SK-N-SH treated with all-trans-retinoic acid at 6 μM for 48 hours (cell line): ENCODE measurements at regions not wholly inside any gene's neighbourhood (a gene's known extent, or its start where the extent isn't known, plus 50 kb on each side); places are given as distances from the start of the nearest gene placed in this dataset.

Experiments
- ATAC-seq: fragments of 200-7000 bp; cut with Tn5 transposase; 3 replicates; pipeline ENCODE4 v1.9.1; 2020; ENCODE audit warnings: mild to moderate bottlenecking, moderate library complexity
- ARNTL ChIP-seq: fragments of 450-650 bp; formaldehyde crosslinking; IDR thresholded peaks from 2 replicates; pipeline ENCODE4 v1.5.0; 2020; ENCODE audit warnings: low read depth, mild to moderate bottlenecking, moderate library complexity, borderline replicate concordance
- BACH2 ChIP-seq: fragments of 250-450 bp; sonication (Bioruptor Pico); IDR thresholded peaks from 2 replicates; pipeline ENCODE4 v1.9.0; 2021; ENCODE audit warnings: mild to moderate bottlenecking, borderline replicate concordance
- GLIS3 ChIP-seq: fragments of 250-450 bp; sonication (Bioruptor Pico); IDR thresholded peaks from 2 replicates; pipeline ENCODE4 v1.5.0; 2020; ENCODE audit warnings: mild to moderate bottlenecking, moderate library complexity
- ISL1 ChIP-seq: fragments of 250-450 bp; sonication (Bioruptor Pico); IDR thresholded peaks from 2 replicates; pipeline ENCODE4 v2.1.2; 2022; ENCODE audit warnings: mild to moderate bottlenecking, moderate library complexity
- OSR1 ChIP-seq: fragments of 250-450 bp; sonication (Bioruptor Pico); IDR thresholded peaks from 2 replicates; pipeline ENCODE4 v1.8.0; 2022; ENCODE audit warnings: moderate library complexity, mild to moderate bottlenecking, inconsistent platforms
- PATZ1 ChIP-seq: fragments of 250-450 bp; sonication (Bioruptor Pico); IDR thresholded peaks from 2 replicates; pipeline ENCODE4 v1.8.0; 2020; ENCODE audit warnings: mild to moderate bottlenecking, moderate library complexity, borderline replicate concordance
- PPARA ChIP-seq: fragments of 250-450 bp; sonication (Bioruptor Pico); IDR thresholded peaks from 2 replicates; pipeline ENCODE4 v1.5.0; 2020; ENCODE audit warnings: mild to moderate bottlenecking, borderline replicate concordance
- RARB ChIP-seq: fragments of 250-450 bp; sonication (Bioruptor Pico); IDR thresholded peaks from 2 replicates; pipeline ENCODE4 v1.8.0; 2021; ENCODE audit warnings: mild to moderate bottlenecking, moderate library complexity
- SNAI2 ChIP-seq: fragments of 250-450 bp; sonication (Bioruptor Pico); IDR thresholded peaks from 2 replicates; pipeline ENCODE4 v1.5.0; 2020; ENCODE audit warnings: mild to moderate bottlenecking, moderate library complexity
- TCF4 ChIP-seq: fragments of 250-450 bp; sonication (Bioruptor Pico); IDR thresholded peaks from 2 replicates; pipeline ENCODE4 v1.8.0; 2021; ENCODE audit warnings: mild to moderate bottlenecking, moderate library complexity, borderline replicate concordance
- TOX ChIP-seq: fragments of 250-450 bp; sonication (Bioruptor Pico); IDR thresholded peaks from 2 replicates; pipeline ENCODE4 v1.8.0; 2021; ENCODE audit warnings: mild to moderate bottlenecking, moderate library complexity, borderline replicate concordance
- ZC3H10 ChIP-seq: fragments of 250-450 bp; sonication (Bioruptor Pico); IDR thresholded peaks from 2 replicates; pipeline ENCODE4 v1.5.1; 2021; ENCODE audit warnings: mild to moderate bottlenecking, moderate library complexity
- ZFP3 ChIP-seq: fragments of 250-450 bp; sonication (Bioruptor Pico); IDR thresholded peaks from 2 replicates; pipeline ENCODE4 v1.5.0; 2020; ENCODE audit warnings: mild to moderate bottlenecking, moderate library complexity
- ZFP30 ChIP-seq: fragments of 450-650 bp; formaldehyde crosslinking; IDR thresholded peaks from 2 replicates; pipeline ENCODE4 v1.5.0; 2022; ENCODE audit warnings: mild to moderate bottlenecking, moderate library complexity
- ZNF565 ChIP-seq: fragments of 450-650 bp; formaldehyde crosslinking; conservative IDR thresholded peaks from 2 replicates; pipeline ENCODE4 v1.5.0; 2020; ENCODE audit warnings: low read depth, mild to moderate bottlenecking, moderate library complexity
- ZNF70 ChIP-seq: fragments of 450-650 bp; formaldehyde crosslinking; IDR thresholded peaks from 2 replicates; pipeline ENCODE4 v1.5.0; 2020; ENCODE audit warnings: mild to moderate bottlenecking, moderate library complexity
- ZNF8 ChIP-seq: fragments of 450-650 bp; formaldehyde crosslinking; IDR thresholded peaks from 2 replicates; pipeline ENCODE4 v1.5.0; 2020; ENCODE audit warnings: mild to moderate bottlenecking, moderate library complexity
- TF ChIP-seq, protein P1 (sequence below): fragments of 250-450 bp; sonication (Bioruptor Pico); IDR thresholded peaks from 2 replicates; pipeline ENCODE4 v1.8.0; 2021; ENCODE audit warnings: low read depth, mild to moderate bottlenecking, moderate library complexity, borderline replicate concordance
- TF ChIP-seq, protein P2 (sequence below): fragments of 250-450 bp; sonication (Bioruptor Pico); IDR thresholded peaks from 2 replicates; pipeline ENCODE4 v1.5.0; 2020; ENCODE audit warnings: mild to moderate bottlenecking, moderate library complexity
- TF ChIP-seq, protein P3 (sequence below): fragments of 250-450 bp; sonication (Bioruptor Pico); IDR thresholded peaks from 2 replicates; pipeline ENCODE4 v1.5.1; 2021; ENCODE audit warnings: mild to moderate bottlenecking, moderate library complexity

DNA sequence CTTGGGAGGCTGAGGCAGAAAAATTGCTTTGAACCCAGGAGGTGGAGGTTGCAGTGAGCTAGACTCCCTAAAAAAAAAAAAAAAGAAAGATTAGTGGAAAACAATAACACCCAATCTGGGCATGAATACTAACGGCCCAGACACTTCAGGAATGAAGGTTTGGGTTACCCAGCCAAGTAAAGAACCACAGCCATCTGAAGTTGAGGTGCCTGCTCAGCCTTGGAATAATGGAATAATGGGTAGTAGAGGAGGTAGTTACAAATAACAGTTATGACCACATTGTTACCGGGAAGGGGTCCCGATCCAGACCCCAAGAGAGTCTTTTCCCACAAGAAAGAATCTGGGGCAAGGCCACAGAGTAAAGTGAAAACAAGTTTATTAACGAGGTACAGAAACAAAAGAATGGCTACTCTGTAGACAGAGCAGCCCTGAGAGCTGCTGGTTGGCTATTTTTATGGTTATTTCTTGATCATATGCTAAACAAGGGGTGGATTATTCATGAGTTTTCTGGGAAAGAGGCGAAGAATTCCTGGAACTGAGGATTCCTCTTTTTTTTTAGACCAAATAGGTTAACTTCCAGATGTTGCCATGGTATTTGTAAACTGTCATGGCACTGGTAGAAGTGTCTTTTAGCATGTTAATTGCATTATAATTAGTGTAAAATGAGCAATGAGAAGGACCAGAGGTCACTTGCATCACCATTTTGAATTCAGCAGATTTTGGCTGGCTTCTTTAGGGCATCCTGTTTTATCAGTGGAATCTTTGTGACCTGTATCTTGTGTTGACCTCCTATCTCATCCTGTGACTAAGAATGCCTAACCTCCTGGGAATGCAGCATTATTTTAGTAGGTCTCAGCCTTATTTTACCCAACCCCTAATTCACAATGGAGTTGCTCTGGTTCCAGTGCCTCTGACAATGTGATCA, 96.2 kb upstream of the HAAO start:
- TF ChIP-seq, protein P1, sequence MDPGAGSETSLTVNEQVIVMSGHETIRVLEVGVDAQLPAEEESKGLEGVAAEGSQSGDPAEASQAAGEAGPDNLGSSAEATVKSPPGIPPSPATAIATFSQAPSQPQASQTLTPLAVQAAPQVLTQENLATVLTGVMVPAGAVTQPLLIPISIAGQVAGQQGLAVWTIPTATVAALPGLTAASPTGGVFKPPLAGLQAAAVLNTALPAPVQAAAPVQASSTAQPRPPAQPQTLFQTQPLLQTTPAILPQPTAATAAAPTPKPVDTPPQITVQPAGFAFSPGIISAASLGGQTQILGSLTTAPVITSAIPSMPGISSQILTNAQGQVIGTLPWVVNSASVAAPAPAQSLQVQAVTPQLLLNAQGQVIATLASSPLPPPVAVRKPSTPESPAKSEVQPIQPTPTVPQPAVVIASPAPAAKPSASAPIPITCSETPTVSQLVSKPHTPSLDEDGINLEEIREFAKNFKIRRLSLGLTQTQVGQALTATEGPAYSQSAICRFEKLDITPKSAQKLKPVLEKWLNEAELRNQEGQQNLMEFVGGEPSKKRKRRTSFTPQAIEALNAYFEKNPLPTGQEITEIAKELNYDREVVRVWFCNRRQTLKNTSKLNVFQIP (CRISPR knock-in tag) = no peak
- TF ChIP-seq ARNTL (no peak), ZNF8 (CRISPR knock-in tag) (no peak), ZFP3 (CRISPR knock-in tag) (no peak), TOX (no peak), TCF4 (CRISPR knock-in tag) (no peak), GLIS3 (CRISPR knock-in tag) (no peak), OSR1 (CRISPR knock-in tag) (no peak), RARB (CRISPR knock-in tag) (no peak), BACH2 (CRISPR knock-in tag) (no peak), ZNF565 (no peak), PPARA (no peak), PATZ1 (no peak)
- TF ChIP-seq, protein P2, sequence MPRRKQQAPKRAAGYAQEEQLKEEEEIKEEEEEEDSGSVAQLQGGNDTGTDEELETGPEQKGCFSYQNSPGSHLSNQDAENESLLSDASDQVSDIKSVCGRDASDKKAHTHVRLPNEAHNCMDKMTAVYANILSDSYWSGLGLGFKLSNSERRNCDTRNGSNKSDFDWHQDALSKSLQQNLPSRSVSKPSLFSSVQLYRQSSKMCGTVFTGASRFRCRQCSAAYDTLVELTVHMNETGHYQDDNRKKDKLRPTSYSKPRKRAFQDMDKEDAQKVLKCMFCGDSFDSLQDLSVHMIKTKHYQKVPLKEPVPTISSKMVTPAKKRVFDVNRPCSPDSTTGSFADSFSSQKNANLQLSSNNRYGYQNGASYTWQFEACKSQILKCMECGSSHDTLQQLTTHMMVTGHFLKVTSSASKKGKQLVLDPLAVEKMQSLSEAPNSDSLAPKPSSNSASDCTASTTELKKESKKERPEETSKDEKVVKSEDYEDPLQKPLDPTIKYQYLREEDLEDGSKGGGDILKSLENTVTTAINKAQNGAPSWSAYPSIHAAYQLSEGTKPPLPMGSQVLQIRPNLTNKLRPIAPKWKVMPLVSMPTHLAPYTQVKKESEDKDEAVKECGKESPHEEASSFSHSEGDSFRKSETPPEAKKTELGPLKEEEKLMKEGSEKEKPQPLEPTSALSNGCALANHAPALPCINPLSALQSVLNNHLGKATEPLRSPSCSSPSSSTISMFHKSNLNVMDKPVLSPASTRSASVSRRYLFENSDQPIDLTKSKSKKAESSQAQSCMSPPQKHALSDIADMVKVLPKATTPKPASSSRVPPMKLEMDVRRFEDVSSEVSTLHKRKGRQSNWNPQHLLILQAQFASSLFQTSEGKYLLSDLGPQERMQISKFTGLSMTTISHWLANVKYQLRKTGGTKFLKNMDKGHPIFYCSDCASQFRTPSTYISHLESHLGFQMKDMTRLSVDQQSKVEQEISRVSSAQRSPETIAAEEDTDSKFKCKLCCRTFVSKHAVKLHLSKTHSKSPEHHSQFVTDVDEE (CRISPR knock-in tag) = no peak
- TF ChIP-seq, protein P3, sequence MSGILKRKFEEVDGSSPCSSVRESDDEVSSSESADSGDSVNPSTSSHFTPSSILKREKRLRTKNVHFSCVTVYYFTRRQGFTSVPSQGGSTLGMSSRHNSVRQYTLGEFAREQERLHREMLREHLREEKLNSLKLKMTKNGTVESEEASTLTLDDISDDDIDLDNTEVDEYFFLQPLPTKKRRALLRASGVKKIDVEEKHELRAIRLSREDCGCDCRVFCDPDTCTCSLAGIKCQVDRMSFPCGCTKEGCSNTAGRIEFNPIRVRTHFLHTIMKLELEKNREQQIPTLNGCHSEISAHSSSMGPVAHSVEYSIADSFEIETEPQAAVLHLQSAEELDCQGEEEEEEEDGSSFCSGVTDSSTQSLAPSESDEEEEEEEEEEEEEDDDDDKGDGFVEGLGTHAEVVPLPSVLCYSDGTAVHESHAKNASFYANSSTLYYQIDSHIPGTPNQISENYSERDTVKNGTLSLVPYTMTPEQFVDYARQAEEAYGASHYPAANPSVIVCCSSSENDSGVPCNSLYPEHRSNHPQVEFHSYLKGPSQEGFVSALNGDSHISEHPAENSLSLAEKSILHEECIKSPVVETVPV (CRISPR knock-in tag) = no peak
- no peak for ATAC-seq

- no peak for ATAC-seq
- no peak for TF ChIP-seq BACH2 (CRISPR knock-in tag)
- no peak for TF ChIP-seq OSR1 (CRISPR knock-in tag)
- TF ChIP-seq GLIS3 (CRISPR knock-in tag) = no peak
- no peak for TF ChIP-seq ZFP30
Measured at GRCh38 chr2:42886921-42887320, 94.5 kb upstream of the HAAO start.

- no peak for ATAC-seq
- no peak for TF ChIP-seq RARB (CRISPR knock-in tag)
- no peak for TF ChIP-seq ZC3H10 (CRISPR knock-in tag)
- TF ChIP-seq ZNF70 = no peak
- TF ChIP-seq PATZ1 = no peak
- TF ChIP-seq ISL1 = no peak
- TF ChIP-seq, protein P1 (CRISPR knock-in tag) = no peak
- no peak for TF ChIP-seq ARNTL
- TF ChIP-seq, protein P2 (CRISPR knock-in tag) = no peak
- TF ChIP-seq SNAI2 (CRISPR knock-in tag) = no peak
- no peak for TF ChIP-seq TOX
- TF ChIP-seq, protein P3 (CRISPR knock-in tag) = no peak
Measured at GRCh38 chr2:42882756-42883155, 90.4 kb upstream of the HAAO start.
